CD14-positive monocyte (primary cell): ENCODE measurements at regions not wholly inside any gene's neighbourhood (a gene's known extent, or its start where the extent isn't known, plus 50 kb on each side); places are given as distances from the start of the nearest gene placed in this dataset.

Experiments
- DNase-seq, 3 donors: peaks; one replicate each; pipeline ENCODE4 v3.0.0-alpha.2; 2011 to 2022
- H2AFZ ChIP-seq: 2 replicates; pipeline ENCODE4 v1.6.0; 2012; ENCODE audit warnings: mild to moderate bottlenecking, low read depth, low read length, inconsistent platforms; ENCODE audit not compliant: insufficient read depth, poor library complexity, severe bottlenecking
- H3K27ac ChIP-seq, 2 donors: 1 replicate in 1 of 2; 2 replicates in 1 of 2; pipeline ENCODE4 v1.5.1; 2012 to 2013; ENCODE audit warnings: low read length in 2 of 2, control low read depth in 1 of 2, inconsistent platforms in 1 of 2, low read depth in 1 of 2, mild to moderate bottlenecking in 1 of 2
- H3K27me3 ChIP-seq, 2 donors: one replicate each; pipeline versions ENCODE4 v1.6.0 to v1.6.1; 2011 to 2013; ENCODE audit warnings: low read length in 2 of 2; ENCODE audit not compliant: control insufficient read depth in 2 of 2, insufficient read depth in 2 of 2
- H3K36me3 ChIP-seq, 2 donors: replicated peaks in 1 of 2; 1 replicate in 1 of 2; 2 replicates in 1 of 2; pipeline versions ENCODE4 v1.5.1 to v1.6.1; 2012 to 2013; ENCODE audit warnings: low read length in 2 of 2, control low read depth in 1 of 2, inconsistent platforms in 1 of 2, mild to moderate bottlenecking in 1 of 2; ENCODE audit not compliant: insufficient read depth in 2 of 2, control insufficient read depth in 1 of 2
- H3K4me1 ChIP-seq, 2 donors: 1 replicate in 1 of 2; 2 replicates in 1 of 2; pipeline versions ENCODE4 v1.5.1 to v1.6.1; 2012 to 2013; ENCODE audit warnings: low read length in 2 of 2, control low read depth in 1 of 2, inconsistent platforms in 1 of 2, mild to moderate bottlenecking in 1 of 2, moderate library complexity in 1 of 2; ENCODE audit not compliant: insufficient read depth in 2 of 2, control insufficient read depth in 1 of 2
- H3K4me2 ChIP-seq: replicated peaks from 2 replicates; pipeline ENCODE3; 2012; ENCODE audit warnings: low read length, moderate library complexity, mild to moderate bottlenecking; ENCODE audit not compliant: poor library complexity, severe bottlenecking; ENCODE audit errors: extremely low read depth
- H3K4me3 ChIP-seq, 3 experiments: fragments of 200-600 bp in 1 of 3; sonication (generic) in 1 of 3; replicated peaks in 1 of 3; 1 replicate in 2 of 3; 2 replicates in 1 of 3; pipeline ENCODE4 v1.5.1; 2011 to 2013; ENCODE audit warnings: low read length in 3 of 3, mild to moderate bottlenecking in 3 of 3, control low read depth in 2 of 3, low read depth in 2 of 3, inconsistent platforms in 1 of 3, moderate library complexity in 1 of 3
- H3K79me2 ChIP-seq: 2 replicates; pipeline ENCODE4 v1.6.0; 2012; ENCODE audit warnings: mild to moderate bottlenecking, control low read depth, inconsistent platforms, low read length, moderate library complexity; ENCODE audit not compliant: insufficient read depth
- H3K9ac ChIP-seq: 2 replicates; pipeline ENCODE4 v1.6.0; 2017; ENCODE audit warnings: low read length, mild to moderate bottlenecking; ENCODE audit not compliant: insufficient read depth, poor library complexity, severe bottlenecking
- H3K9me3 ChIP-seq, 2 donors: replicated peaks in 1 of 2; 1 replicate in 1 of 2; 2 replicates in 1 of 2; pipeline versions ENCODE4 v1.5.1 to v1.6.1; 2012 to 2013; ENCODE audit warnings: low read length in 2 of 2, control low read depth in 1 of 2; ENCODE audit not compliant: control insufficient read depth in 1 of 2, insufficient read depth in 1 of 2
- H4K20me1 ChIP-seq: 2 replicates; pipeline ENCODE4 v1.6.0; 2012; ENCODE audit warnings: mild to moderate bottlenecking, low read length, control low read depth, moderate library complexity; ENCODE audit not compliant: insufficient read depth
- H3K27ac Mint-ChIP-seq, 7 donors: one replicate each; pipeline ENCODE4 v1.8.0; 2020; ENCODE audit warnings: mild to moderate bottlenecking in 7 of 7, mixed read lengths in 7 of 7, moderate library complexity in 6 of 7, inconsistent platforms in 2 of 7
- H3K27me3 Mint-ChIP-seq, 3 donors: one replicate each; pipeline ENCODE4 v1.8.0; 2021 to 2022; ENCODE audit warnings: low read depth in 3 of 3, mild to moderate bottlenecking in 3 of 3, mixed read lengths in 3 of 3, moderate library complexity in 3 of 3, inconsistent platforms in 1 of 3
- H3K36me3 Mint-ChIP-seq, 2 donors: one replicate each; pipeline ENCODE4 v1.8.0; 2020; ENCODE audit warnings: mixed read lengths in 2 of 2, inconsistent platforms in 1 of 2, mild to moderate bottlenecking in 1 of 2
- H3K4me1 Mint-ChIP-seq: one replicate; pipeline ENCODE4 v1.8.0; 2020; ENCODE audit warnings: mild to moderate bottlenecking, mixed read lengths
- H3K4me3 Mint-ChIP-seq, 2 donors: one replicate each; pipeline ENCODE4 v1.8.0; 2020; ENCODE audit warnings: mild to moderate bottlenecking in 2 of 2, mixed read lengths in 2 of 2, moderate library complexity in 1 of 2
- H3K9me3 Mint-ChIP-seq, 7 donors: one replicate each; pipeline ENCODE4 v1.8.0; 2020 to 2022; ENCODE audit warnings: mixed read lengths in 7 of 7, mild to moderate bottlenecking in 6 of 7, moderate library complexity in 6 of 7, inconsistent platforms in 2 of 7
- CTCF ChIP-seq: fragments of 200-600 bp; IDR thresholded peaks from one replicate; pipeline ENCODE4 v1.8.0; 2022; ENCODE audit warnings: antibody characterized with exemption, mild to moderate bottlenecking
- WGBS: methylation state at CpG from one replicate; pipeline ENCODE4 v1.1.5; 2013; ENCODE audit warnings: missing lambda C conversion rate; ENCODE audit not compliant: insufficient coverage; 5-methylcytosine and 5-hydroxymethylcytosine counted together
- intact Hi-C, 2 donors: fragments of 100-400 bp; cut with micrococcal nuclease; formaldehyde crosslinking; loops; one replicate each; pipeline versions ENCODE4 v1.15.0 to v1.15.1; 2023

GRCh38 chr2:100742277-100743254 lies 77.4 kb upstream of the NPAS2 start:
- H3K9ac ChIP-seq = no peak overlapping the region
- H3K4me2 ChIP-seq = no peak overlapping the region
- H3K9me3 Mint-ChIP-seq = peaks cover 0 to 6% (median 0%) of the 10 kb centered on the region in 7 donors

GRCh38 chr2:100743741-100744140 lies 76.2 kb upstream of the NPAS2 start:
- H3K9ac ChIP-seq = no peak overlapping the region
- intact Hi-C loops = no loop called here
- H3K4me2 ChIP-seq = no peak overlapping the region
- Mint-ChIP-seq H3K4me1 (peaks cover 8% of the 10 kb centered on the region), H3K9me3 (peaks cover 0 to 6% (median 0%) of the 10 kb centered on the region in 7 donors), H3K4me3 (no peak overlapping the region), H3K36me3 (no peaks in the 10 kb centered on the region), H3K27ac (no peak overlapping the region), H3K27me3 (peaks cover 6 to 15% (median 10%) of the 10 kb centered on the region in 3 donors)
- H3K79me2 ChIP-seq = no peaks in the 10 kb centered on the region
- H3K9me3 ChIP-seq = no peaks in the 10 kb centered on the region
- WGBS = 40% methylated on average over 2 of the region's 5 CpGs
- H3K36me3 ChIP-seq = no peaks in the 10 kb centered on the region
- TF ChIP-seq CTCF = no peak
- no peak overlapping the region for H2AFZ ChIP-seq
- no peak overlapping the region for H3K4me3 ChIP-seq
- H4K20me1 ChIP-seq = no peaks in the 10 kb centered on the region
- H3K4me1 ChIP-seq = no peaks in the 10 kb centered on the region
- peaks cover 1 to 5% of the 10 kb centered on the region in 2 donors for H3K27me3 ChIP-seq
- H3K27ac ChIP-seq = no peak overlapping the region
- no peak for DNase-seq

More at GRCh38 chr2:100742277-100743254, 77.4 kb upstream of the NPAS2 start:
- Histone ChIP-seq H3K4me3 (no peak overlapping the region), H3K9me3 (no peaks in the 10 kb centered on the region), H3K4me1 (no peaks in the 10 kb centered on the region), H3K36me3 (no peaks in the 10 kb centered on the region), H3K79me2 (no peaks in the 10 kb centered on the region), H3K27me3 (peaks cover 0 to 5% of the 10 kb centered on the region in 2 donors), H3K27ac (no peak overlapping the region), H4K20me1 (no peaks in the 10 kb centered on the region), H2AFZ (no peak overlapping the region)
- peak overlapping the region in 1 of 7 donors; percentile 54 for H3K27ac Mint-ChIP-seq
- peaks cover 4% of the 10 kb centered on the region for H3K4me1 Mint-ChIP-seq
- no peak overlapping the region for H3K4me3 Mint-ChIP-seq
- intact Hi-C loops = no loop called here
- DNase-seq = no peak
- H3K27me3 Mint-ChIP-seq = peaks cover 0 to 8% (median 5%) of the 10 kb centered on the region in 3 donors
- 83% methylated on average over 1 of the region's 12 CpGs for WGBS
- no peaks in the 10 kb centered on the region for H3K36me3 Mint-ChIP-seq
- TF ChIP-seq CTCF = no peak
